GM19397 (cell line): ENCODE measurements at regions not wholly inside any gene's neighbourhood (a gene's known extent, or its start where the extent isn't known, plus 50 kb on each side); places are given as distances from the start of the nearest gene placed in this dataset.

ENCODE experiments used
- ATAC-seq: cut with Tn5 transposase; IDR thresholded peaks from one replicate; pipeline ENCODE4 v1.9.1; 2021; ENCODE audit warnings: mild to moderate bottlenecking, moderate library complexity; ENCODE audit not compliant: unreplicated experiment

DNA sequence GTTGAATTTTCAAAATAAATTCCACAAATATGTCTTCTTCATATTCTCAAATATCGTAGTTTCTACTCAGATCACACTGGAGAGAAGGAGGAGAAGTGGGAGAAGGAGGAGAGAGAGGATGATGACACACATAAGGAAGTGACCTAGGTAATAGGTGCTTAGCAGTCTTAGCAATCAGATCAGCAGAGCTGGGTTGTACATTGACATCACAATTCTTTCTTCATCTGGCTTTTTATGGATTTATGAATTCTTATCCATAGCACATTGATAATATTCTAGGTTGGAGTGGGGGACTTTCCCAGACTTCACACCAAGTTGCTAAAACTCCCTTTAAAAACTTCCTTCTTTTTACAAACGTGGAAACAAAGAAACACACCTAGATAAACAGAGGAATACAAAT, 86.9 kb downstream of the FGF9 start:
- ATAC-seq: no peak

- no peak for ATAC-seq
These were observed 87.6 kb downstream of the FGF9 start for GRCh38 chr13:21758441-21758840.

- no peak for ATAC-seq
These were observed 88.6 kb downstream of the FGF9 start for GRCh38 chr13:21759463-21759862.

- ATAC-seq: no peak
These were observed 89.0 kb downstream of the FGF9 start for GRCh38 chr13:21759911-21760310.

DNA sequence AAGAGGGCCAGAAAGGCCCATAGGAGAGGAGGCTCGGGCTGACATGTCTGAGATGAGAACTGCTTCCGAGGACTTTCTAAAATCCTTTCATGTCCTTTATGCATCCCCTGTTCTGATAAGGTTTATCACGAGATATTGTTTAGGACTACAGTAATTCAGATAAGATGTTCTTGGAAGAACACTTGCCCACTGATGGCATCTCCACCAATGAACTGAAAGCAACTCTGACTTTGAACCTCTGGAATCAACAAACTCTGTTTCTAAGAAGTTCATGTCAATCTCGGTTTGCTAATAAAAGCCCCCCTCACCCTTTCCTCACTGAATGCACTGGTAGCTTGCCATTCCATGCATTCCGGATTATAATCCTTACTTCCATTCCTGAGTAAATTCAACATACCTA, 90.9 kb downstream of the FGF9 start:
- ATAC-seq: no peak

DNA sequence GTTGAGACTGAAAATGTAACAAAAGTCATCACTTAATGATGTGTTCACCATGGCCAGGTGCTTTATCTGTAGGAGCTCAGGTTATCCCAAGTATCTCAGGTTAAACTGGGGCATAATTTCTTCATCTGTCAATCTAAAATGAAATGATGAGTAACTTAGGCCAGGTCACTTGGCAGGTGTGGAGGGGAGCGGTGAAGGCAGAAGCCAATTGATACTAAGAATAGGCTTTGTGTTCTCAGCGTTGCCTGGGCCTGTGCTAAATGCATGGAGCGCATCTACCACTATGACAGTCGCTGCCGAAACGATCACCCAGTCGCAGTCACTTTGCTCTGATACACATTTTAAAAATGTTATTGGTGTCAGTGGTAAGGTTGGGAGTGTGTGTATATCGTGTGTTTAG, 91.6 kb downstream of the FGF9 start:
- ATAC-seq: no peak

- ATAC-seq: no peak
These were observed 96.2 kb downstream of the FGF9 start for GRCh38 chr13:21767032-21767431.

DNA sequence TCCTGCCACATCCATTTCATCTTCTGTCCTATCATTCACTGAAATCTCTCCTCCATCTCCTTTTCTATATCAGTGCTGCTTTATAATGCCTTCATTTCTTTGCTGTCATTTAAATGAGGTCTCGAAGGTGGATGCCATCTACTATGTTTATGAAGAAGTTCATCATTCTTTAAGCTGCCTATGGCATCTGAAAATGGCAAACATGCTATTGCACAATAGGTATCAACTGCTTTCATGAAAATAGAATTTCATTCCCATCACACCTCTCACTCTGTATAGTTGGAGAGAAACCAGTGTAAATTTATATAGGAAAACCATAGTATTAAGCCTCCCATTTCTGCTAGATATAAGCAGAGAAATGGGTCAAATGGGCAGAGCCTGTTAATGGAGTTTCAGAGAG, 100.2 kb downstream of the FGF9 start:
- no peak for ATAC-seq

DNA sequence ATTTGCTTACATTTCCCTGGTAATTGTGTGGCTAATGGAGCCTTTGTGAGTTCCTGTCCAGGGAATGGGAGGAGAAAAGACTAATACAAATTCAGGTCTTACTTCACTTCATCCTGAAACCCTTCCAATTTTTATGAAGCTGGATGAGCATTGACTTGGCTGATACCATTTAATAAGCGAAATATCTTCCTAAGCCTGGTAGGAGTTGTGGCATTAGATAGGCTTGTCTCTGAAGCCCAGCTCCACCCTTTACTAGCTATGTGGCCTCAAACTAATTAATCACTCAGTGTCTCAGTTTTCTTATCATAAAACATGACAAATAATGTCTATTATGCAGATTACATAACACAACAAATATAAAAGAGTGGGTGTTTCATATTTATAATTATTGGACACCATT, 106.3 kb downstream of the FGF9 start:
- ATAC-seq: no peak

- ATAC-seq: no peak
These were observed 106.9 kb downstream of the FGF9 start for GRCh38 chr13:21777813-21778212.

GRCh38 chr13:21782736-21783135, 111.9 kb downstream of the FGF9 start:
- no peak for ATAC-seq

DNA sequence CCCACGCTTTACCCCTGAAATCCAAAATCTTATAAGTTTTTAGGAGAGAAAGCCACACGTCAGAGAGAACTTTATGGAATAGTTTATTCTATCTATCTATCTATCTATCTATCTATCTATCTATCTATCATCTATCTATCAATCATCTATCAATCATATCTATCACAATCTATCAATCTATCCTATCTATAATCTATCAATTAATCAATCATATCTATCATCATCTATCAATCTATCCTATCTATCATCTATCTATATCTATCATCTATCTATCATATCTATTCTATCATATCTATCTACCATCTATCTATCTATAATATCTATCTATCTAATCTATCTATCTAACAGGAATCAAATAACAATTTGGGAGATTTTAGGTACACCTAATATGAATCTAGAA, 115.1 kb downstream of the FGF9 start:
- ATAC-seq: no peak

DNA sequence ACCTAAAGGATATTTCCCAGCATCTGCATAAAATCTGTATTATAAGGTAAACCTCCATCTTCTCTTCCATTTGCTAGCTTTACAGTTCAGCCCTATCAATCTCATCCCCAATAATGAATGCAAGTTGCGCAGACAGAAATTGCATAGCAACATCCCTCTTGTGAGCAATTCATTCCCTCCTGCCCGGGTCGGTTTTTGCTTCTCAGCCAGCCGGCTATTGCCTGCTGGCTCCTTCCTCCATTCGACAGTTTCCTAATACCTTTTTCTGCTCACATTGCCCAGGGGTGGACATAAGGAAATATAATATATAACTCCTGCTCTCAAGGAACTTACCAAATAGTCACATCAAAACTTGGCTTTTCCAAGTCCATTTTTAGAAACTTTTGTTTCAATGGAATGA, 125.2 kb downstream of the FGF9 start:
- no peak for ATAC-seq

- ATAC-seq: no peak
These were observed 126.1 kb downstream of the FGF9 start for GRCh38 chr13:21796775-21797514.

DNA sequence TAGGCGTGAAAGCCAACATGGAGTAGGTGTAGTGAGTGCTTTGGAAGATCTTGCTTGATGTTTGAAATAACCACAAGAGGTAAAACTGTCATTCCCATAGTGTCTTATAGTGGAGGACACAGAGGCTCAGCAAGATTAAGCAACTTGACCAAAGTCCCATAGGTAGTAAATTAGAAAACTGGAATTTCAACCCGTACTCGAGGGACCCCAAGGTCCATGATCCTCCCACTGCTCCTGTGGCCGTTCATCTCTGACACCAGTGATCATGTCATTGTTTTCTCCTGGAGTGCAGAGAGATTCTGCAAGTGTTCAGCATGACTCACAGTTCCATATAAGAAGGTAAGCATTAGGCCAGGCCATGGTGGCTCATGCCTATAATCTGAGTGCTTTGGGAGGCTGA, 126.9 kb downstream of the FGF9 start:
- no peak for ATAC-seq

GRCh38 chr13:21798181-21798580, 127.3 kb downstream of the FGF9 start:
- no peak for ATAC-seq

DNA sequence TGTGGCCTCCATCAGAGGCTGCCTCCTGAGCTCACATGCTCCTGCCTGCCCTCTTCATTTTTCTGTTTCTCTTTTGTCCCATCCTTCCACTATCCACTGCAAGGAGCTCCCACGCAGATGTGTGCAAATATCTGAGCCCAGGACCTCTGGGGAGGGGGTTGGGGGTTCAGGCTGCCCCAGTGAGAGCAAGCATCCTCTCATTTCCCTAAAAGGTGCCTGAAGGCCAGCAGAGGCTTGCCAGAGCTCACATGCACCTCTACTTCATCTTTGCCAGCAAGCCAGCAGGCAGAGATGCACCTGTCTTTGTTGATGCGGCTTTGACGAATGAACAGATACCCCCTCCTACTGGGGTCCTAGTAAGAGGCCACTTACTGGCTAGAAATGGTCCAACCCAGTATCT, 128.8 kb downstream of the FGF9 start:
- no peak for ATAC-seq

DNA sequence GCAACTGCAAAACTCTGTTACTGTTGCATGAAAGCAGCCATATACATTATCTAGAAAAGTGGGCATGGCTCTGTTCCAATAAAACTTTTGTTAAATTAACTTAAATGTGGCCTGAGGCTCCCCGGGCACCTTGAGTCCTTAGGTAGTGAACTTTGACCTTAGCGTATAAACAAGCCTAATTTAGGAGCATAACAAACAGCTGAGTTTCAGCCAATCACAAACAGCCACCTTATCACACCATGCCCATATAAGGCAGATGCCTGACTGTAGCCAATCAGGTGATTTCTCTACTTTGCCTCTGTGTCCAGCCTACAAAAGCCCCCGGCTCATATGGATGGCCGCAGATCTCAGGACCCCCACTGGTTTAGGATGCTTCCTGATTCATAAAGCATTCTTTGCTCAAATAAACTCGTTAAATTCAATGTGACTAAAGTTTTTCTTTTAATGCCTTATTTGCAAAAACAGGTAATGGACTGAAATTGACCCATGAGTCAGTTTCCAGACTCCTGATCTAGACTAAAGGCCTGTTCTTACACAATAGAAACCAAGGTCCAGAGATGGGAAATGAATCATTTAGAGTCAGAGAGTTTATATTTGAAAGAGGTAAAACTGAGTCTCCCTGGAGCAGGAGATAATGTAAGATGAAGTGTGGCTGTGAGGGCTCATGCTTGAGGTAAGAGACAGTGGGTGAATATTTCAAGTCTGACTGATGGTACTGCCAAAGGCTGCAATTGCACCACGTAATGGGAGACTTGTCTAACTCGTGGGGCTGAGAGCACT, 130.2 kb downstream of the FGF9 start:
- no peak for ATAC-seq

GRCh38 chr13:21805733-21806132, 134.9 kb downstream of the FGF9 start:
- ATAC-seq: no peak

GRCh38 chr13:21812192-21812626, 141.3 kb downstream of the FGF9 start:
- no peak for ATAC-seq

- ATAC-seq: no peak
These were observed 142.2 kb downstream of the FGF9 start for GRCh38 chr13:21813110-21813509.

- no peak for ATAC-seq
These were observed 143.0 kb downstream of the FGF9 start for GRCh38 chr13:21813844-21814243.
